ENCODE measurements at regions not wholly inside any gene's neighbourhood (a gene's known extent, or its start where the extent isn't known, plus 50 kb on each side); places are given as distances from the start of the nearest gene placed in this dataset.
"Not testable (repeated sequence)": the region's sequence is repeated elsewhere in the genome, so short reads cannot be mapped to it uniquely, and the experiment has no call there.

GRCh38 chr12:89225808-89226411 lies 126.4 kb downstream of the DUSP6 start:
- DNase-seq: peak; percentile 68

- peak; percentile 89 for DNase-seq
These were observed 126.9 kb downstream of the DUSP6 start for GRCh38 chr12:89225401-89225800.

GRCh38 chr12:89222580-89222979 lies 129.7 kb downstream of the DUSP6 start:
- DNase-seq: not testable (repeated sequence)

- no peak for DNase-seq
These were observed 134.8 kb downstream of the DUSP6 start for GRCh38 chr12:89217472-89217871.

GRCh38 chr12:89216211-89216952 lies 135.9 kb downstream of the DUSP6 start:
- no peak for DNase-seq

- no peak for DNase-seq
These were observed 137.1 kb downstream of the DUSP6 start for GRCh38 chr12:89215196-89215595.

GRCh38 chr12:89213747-89214146 lies 138.6 kb downstream of the DUSP6 start:
- no peak for DNase-seq

GRCh38 chr12:89213139-89213538 lies 139.2 kb downstream of the DUSP6 start:
- no peak for DNase-seq

- DNase-seq: no peak
These were observed 139.9 kb downstream of the DUSP6 start for GRCh38 chr12:89212339-89212771.

GRCh38 chr12:89211456-89211855 lies 140.8 kb downstream of the DUSP6 start:
- DNase-seq: no peak

- DNase-seq: no peak
These were observed 142.0 kb downstream of the DUSP6 start for GRCh38 chr12:89210277-89210676.

GRCh38 chr12:89208661-89209096 lies 143.6 kb downstream of the DUSP6 start:
- no peak for DNase-seq

GRCh38 chr12:89206390-89206789 lies 145.9 kb downstream of the DUSP6 start:
- no peak for DNase-seq

GRCh38 chr12:89205517-89205916 lies 146.8 kb downstream of the DUSP6 start:
- no peak for DNase-seq

GRCh38 chr12:89203144-89203543 lies 149.2 kb downstream of the DUSP6 start:
- no peak for DNase-seq

GRCh38 chr12:89200217-89200616 lies 152.1 kb downstream of the DUSP6 start:
- no peak for DNase-seq

GRCh38 chr12:89195470-89195869 lies 156.8 kb downstream of the DUSP6 start:
- DNase-seq: no peak

GRCh38 chr12:89194683-89195082 lies 157.6 kb downstream of the DUSP6 start:
- DNase-seq: no peak

GRCh38 chr12:89192429-89192828 lies 159.9 kb downstream of the DUSP6 start:
- no peak for DNase-seq

GRCh38 chr12:89191597-89191996 lies 160.7 kb downstream of the DUSP6 start:
- DNase-seq: not testable (repeated sequence)

- DNase-seq: no peak
These were observed 162.9 kb downstream of the DUSP6 start for GRCh38 chr12:89189448-89189847.

GRCh38 chr12:89187507-89187906 lies 164.8 kb downstream of the DUSP6 start:
- DNase-seq: no peak

GRCh38 chr12:89185889-89186288 lies 166.4 kb downstream of the DUSP6 start:
- DNase-seq: no peak

GRCh38 chr12:89185181-89185580 lies 167.1 kb downstream of the DUSP6 start:
- DNase-seq: no peak

GRCh38 chr12:89183985-89184435 lies 168.3 kb downstream of the DUSP6 start:
- no peak for DNase-seq
